ENCODE measurements at regions not wholly inside any gene's neighbourhood (a gene's known extent, or its start where the extent isn't known, plus 50 kb on each side); places are given as distances from the start of the nearest gene placed in this dataset.
A peak's percentile ranks its signal among the peaks of the same experiment; 100 is the strongest.

GRCh38 chr7:31284106-31284505 is 56.4 kb downstream of the NEUROD6 start:
- DNase-seq (ENCODE audit: low spot score) = no peak

- DNase-seq (ENCODE audit: low spot score) = no peak
Observed at GRCh38 chr7:31271641-31272405, 68.7 kb downstream of the NEUROD6 start.

GRCh38 chr7:31267486-31267885 is 73.0 kb downstream of the NEUROD6 start:
- no peak for DNase-seq (ENCODE audit: low spot score)

- no peak for DNase-seq (ENCODE audit: low spot score)
Observed at GRCh38 chr7:31263338-31263737, 77.2 kb downstream of the NEUROD6 start.

GRCh38 chr7:31261341-31261740 is 79.2 kb downstream of the NEUROD6 start:
- no peak for DNase-seq (ENCODE audit: low spot score)

- no peak for DNase-seq (ENCODE audit: low spot score)
Observed at GRCh38 chr7:31260851-31261250, 79.7 kb downstream of the NEUROD6 start.

- no peak for DNase-seq (ENCODE audit: low spot score)
Observed at GRCh38 chr7:31258391-31258790, 82.1 kb downstream of the NEUROD6 start.

GRCh38 chr7:31256506-31256905 is 84.0 kb downstream of the NEUROD6 start:
- no peak for DNase-seq (ENCODE audit: low spot score)

GRCh38 chr7:31254926-31255325 is 85.6 kb downstream of the NEUROD6 start:
- no peak for DNase-seq (ENCODE audit: low spot score)

GRCh38 chr7:31253532-31253931 is 87.0 kb downstream of the NEUROD6 start:
- DNase-seq (ENCODE audit: low spot score) = no peak

GRCh38 chr7:31251441-31251840 is 89.1 kb downstream of the NEUROD6 start:
- no peak for DNase-seq (ENCODE audit: low spot score)

- DNase-seq (ENCODE audit: low spot score) = no peak
Observed at GRCh38 chr7:31249671-31250070, 90.9 kb downstream of the NEUROD6 start.

- DNase-seq (ENCODE audit: low spot score) = no peak
Observed at GRCh38 chr7:31236868-31237267, 103.7 kb downstream of the NEUROD6 start.

GRCh38 chr7:31234836-31235605 is 105.5 kb downstream of the NEUROD6 start:
- no peak for DNase-seq (ENCODE audit: low spot score)

GRCh38 chr7:31228957-31229356 is 111.6 kb downstream of the NEUROD6 start:
- no peak for DNase-seq (ENCODE audit: low spot score)

GRCh38 chr7:31214751-31215150 is 125.8 kb downstream of the NEUROD6 start:
- DNase-seq (ENCODE audit: low spot score) = no peak

GRCh38 chr7:31211281-31211680 is 129.2 kb downstream of the NEUROD6 start:
- no peak for DNase-seq (ENCODE audit: low spot score)

GRCh38 chr7:31204071-31204470 is 136.5 kb downstream of the NEUROD6 start:
- no peak for DNase-seq (ENCODE audit: low spot score)

GRCh38 chr7:31203551-31203950 is 137.0 kb downstream of the NEUROD6 start:
- no peak for DNase-seq (ENCODE audit: low spot score)

GRCh38 chr7:31202801-31203200 is 137.7 kb downstream of the NEUROD6 start:
- no peak for DNase-seq (ENCODE audit: low spot score)

- DNase-seq (ENCODE audit: low spot score) = peak; percentile 52
Observed at GRCh38 chr7:31192986-31193385, 140.9 kb downstream of the ADCYAP1R1 start.

- DNase-seq (ENCODE audit: low spot score) = no peak
Observed at GRCh38 chr7:31190906-31191305, 138.8 kb downstream of the ADCYAP1R1 start.

GRCh38 chr7:31186202-31186601 is 134.1 kb downstream of the ADCYAP1R1 start:
- DNase-seq (ENCODE audit: low spot score) = no peak

GRCh38 chr7:31175672-31176071 is 123.6 kb downstream of the ADCYAP1R1 start:
- no peak for DNase-seq (ENCODE audit: low spot score)

Measured in HuH-7.5 (cell line).